ENCODE measurements at regions not wholly inside any gene's neighbourhood (a gene's known extent, or its start where the extent isn't known, plus 50 kb on each side); places are given as distances from the start of the nearest gene placed in this dataset.

DNA sequence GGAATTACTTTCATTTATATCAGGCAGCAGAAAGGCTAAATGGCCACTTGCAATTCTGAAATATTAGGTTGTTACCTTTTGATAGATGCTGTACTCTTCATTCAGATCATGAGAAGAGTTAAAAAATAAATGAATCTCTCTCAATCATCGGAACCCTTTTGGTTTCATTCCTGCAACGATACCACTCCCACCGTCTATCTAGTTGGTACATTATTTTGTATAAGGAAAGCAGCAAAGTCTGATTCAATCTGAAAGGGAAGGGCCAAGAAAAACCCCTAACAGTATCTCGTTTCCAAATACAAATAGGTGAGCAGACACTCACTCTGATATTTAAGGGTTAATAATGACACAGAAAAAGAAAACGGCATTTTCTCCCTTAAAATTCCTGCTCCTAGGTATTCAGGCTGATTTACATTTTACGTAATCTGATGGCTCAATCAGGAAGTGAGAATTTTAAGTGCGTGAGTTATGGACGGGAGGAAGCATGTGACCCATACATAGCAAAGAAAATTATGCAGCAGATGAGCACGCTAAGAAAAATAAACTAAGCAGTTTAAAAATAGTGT is 209.4 kb upstream of the KLF14 start:
- peaks cover 84% of the 10 kb centered on the region for H3K79me2 ChIP-seq (ENCODE audit: control insufficient read depth, insufficient read depth, low read length)
- no peaks in the 10 kb centered on the region for H4K20me1 ChIP-seq (ENCODE audit: control insufficient read depth, extremely low read depth, insufficient read depth, low read length)
- H3K36me3 ChIP-seq (ENCODE audit: control insufficient read depth in 2 of 2, extremely low read depth in 1 of 2, insufficient read depth in 2 of 2, low read length in 2 of 2) = peaks cover 0 to 8% of the 10 kb centered on the region in 2 experiments
- H3K4me2 ChIP-seq (ENCODE audit: control insufficient read depth, extremely low read depth, insufficient read depth, low read depth, low read length) = peak overlapping the region; percentile 91
- dilution Hi-C loops (cut with MboI; ENCODE audit: extremely low pct_ligation_motif_present, low sequenced_read_pairs) = no loop called here
- H3K4me1 ChIP-seq (ENCODE audit: control insufficient read depth, extremely low read depth, insufficient read depth, low read length) = peaks cover 27% of the 10 kb centered on the region
- no peak for DNase-seq (ENCODE audit: low read depth, low spot score)
- H3K9ac ChIP-seq (ENCODE audit: control insufficient read depth, extremely low read depth, insufficient read depth, low read length) = peak overlapping the region; percentile 81
- peak overlapping the region; percentile 11 to 73 (median 70) for H3K4me3 ChIP-seq (ENCODE audit: control insufficient read depth in 2 of 3, extremely low read depth in 1 of 3, insufficient read depth in 2 of 3, low read depth in 1 of 3, low read length in 3 of 3)
- FAIRE-seq = peak; percentile 86
- H2AFZ ChIP-seq (ENCODE audit: control insufficient read depth, low read length) = peak overlapping the region; percentile 38
- H3K9me3 ChIP-seq (ENCODE audit: control insufficient read depth, low read depth, low read length) = no peaks in the 10 kb centered on the region
- TF ChIP-seq EZH2 (IDR thresholded peaks at IDR 0.05; ENCODE audit: low read length) (no peak), CTCF (optimal IDR thresholded peaks at IDR 0.05 in 1 of 3, IDR thresholded peaks at IDR 0.05 in 1 of 3, conservative IDR thresholded peaks at IDR 0.05 in 1 of 3; ENCODE audit: extremely low read depth in 1 of 3, insufficient read depth in 2 of 3, low read length in 3 of 3) (no peak)
- H3K9me1 ChIP-seq (ENCODE audit: control insufficient read depth, extremely low read depth, insufficient read depth, low read length) = no peaks in the 10 kb centered on the region
- no peaks in the 10 kb centered on the region for H3K27me3 ChIP-seq (ENCODE audit: control insufficient read depth, extremely low read depth, insufficient read depth, low read length)
- peak overlapping the region; percentile 87 for H3K27ac ChIP-seq (ENCODE audit: control insufficient read depth, insufficient read depth, low read length)

DNA sequence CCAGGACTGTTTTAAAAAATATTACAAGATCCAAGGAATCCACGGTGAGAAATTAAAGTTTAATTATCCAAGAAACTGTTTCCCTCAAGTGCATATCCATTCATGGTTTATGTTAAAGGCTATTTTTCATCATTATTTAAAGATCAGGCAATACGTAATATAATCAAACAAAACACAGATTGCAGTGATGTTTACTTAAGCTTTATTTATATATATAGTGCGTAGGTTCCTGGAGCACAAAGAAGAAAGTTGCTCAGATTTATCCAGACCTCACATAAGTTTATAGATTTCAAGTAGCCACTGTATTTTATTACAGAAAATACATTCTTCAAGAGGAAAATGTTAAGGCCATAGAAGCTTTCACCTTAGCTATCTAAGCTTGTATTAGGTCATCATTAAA is 210.0 kb upstream of the KLF14 start:
- Histone ChIP-seq H3K36me3 (ENCODE audit: control insufficient read depth in 2 of 2, extremely low read depth in 1 of 2, insufficient read depth in 2 of 2, low read length in 2 of 2) (peaks cover 0 to 8% of the 10 kb centered on the region in 2 experiments), H4K20me1 (ENCODE audit: control insufficient read depth, extremely low read depth, insufficient read depth, low read length) (no peaks in the 10 kb centered on the region), H3K9ac (ENCODE audit: control insufficient read depth, extremely low read depth, insufficient read depth, low read length) (peak overlapping the region; percentile 81), H3K4me2 (ENCODE audit: control insufficient read depth, extremely low read depth, insufficient read depth, low read depth, low read length) (peak overlapping the region; percentile 91), H3K9me1 (ENCODE audit: control insufficient read depth, extremely low read depth, insufficient read depth, low read length) (no peaks in the 10 kb centered on the region), H3K79me2 (ENCODE audit: control insufficient read depth, insufficient read depth, low read length) (peaks cover 82% of the 10 kb centered on the region), H3K4me3 (ENCODE audit: control insufficient read depth in 2 of 3, extremely low read depth in 1 of 3, insufficient read depth in 2 of 3, low read depth in 1 of 3, low read length in 3 of 3) (no peak overlapping the region), H2AFZ (ENCODE audit: control insufficient read depth, low read length) (no peak overlapping the region), H3K27ac (ENCODE audit: control insufficient read depth, insufficient read depth, low read length) (peak overlapping the region; percentile 87), H3K9me3 (ENCODE audit: control insufficient read depth, low read depth, low read length) (no peaks in the 10 kb centered on the region), H3K27me3 (ENCODE audit: control insufficient read depth, extremely low read depth, insufficient read depth, low read length) (no peaks in the 10 kb centered on the region), H3K4me1 (ENCODE audit: control insufficient read depth, extremely low read depth, insufficient read depth, low read length) (peaks cover 27% of the 10 kb centered on the region)
- dilution Hi-C loops (cut with MboI; ENCODE audit: extremely low pct_ligation_motif_present, low sequenced_read_pairs) = no loop called here
- TF ChIP-seq EZH2 (IDR thresholded peaks at IDR 0.05; ENCODE audit: low read length) = no peak
- no peak for TF ChIP-seq CTCF (optimal IDR thresholded peaks at IDR 0.05 in 1 of 3, IDR thresholded peaks at IDR 0.05 in 1 of 3, conservative IDR thresholded peaks at IDR 0.05 in 1 of 3; ENCODE audit: extremely low read depth in 1 of 3, insufficient read depth in 2 of 3, low read length in 3 of 3)
- no peak for FAIRE-seq
- DNase-seq (ENCODE audit: low read depth, low spot score) = no peak

All from keratinocyte (primary cell).